GM20000 (cell line): ENCODE measurements at regions not wholly inside any gene's neighbourhood (a gene's known extent, or its start where the extent isn't known, plus 50 kb on each side); places are given as distances from the start of the nearest gene placed in this dataset.

ENCODE experiments used
- DNase-seq: peaks from one replicate; pipeline ENCODE4 v3.0.0; 2012; ENCODE audit warnings: low spot score
- CTCF ChIP-seq: IDR thresholded peaks from 2 replicates; pipeline ENCODE4 v1.5.1; 2012; ENCODE audit warnings: mild to moderate bottlenecking, control low read depth; ENCODE audit errors: extremely low read depth, missing control alignments

GRCh38 chr1:38217316-38217715 is 170.7 kb upstream of the POU3F1 start:
- no peak for DNase-seq
- TF ChIP-seq CTCF: no peak

GRCh38 chr1:38213646-38214434 is 167.2 kb upstream of the POU3F1 start:
- TF ChIP-seq CTCF: no peak
- no peak for DNase-seq

GRCh38 chr1:38210895-38211177 is 164.2 kb upstream of the POU3F1 start:
- no peak for TF ChIP-seq CTCF
- DNase-seq: no peak

- no peak for TF ChIP-seq CTCF
- DNase-seq: no peak
Measured at GRCh38 chr1:38210021-38210894, 163.7 kb upstream of the POU3F1 start.

- no peak for TF ChIP-seq CTCF
- no peak for DNase-seq
Measured at GRCh38 chr1:38208716-38209632, 162.4 kb upstream of the POU3F1 start.

GRCh38 chr1:38207906-38208305 is 161.3 kb upstream of the POU3F1 start:
- no peak for TF ChIP-seq CTCF
- no peak for DNase-seq
